Testis (tissue), 2 donors: ENCODE measurements at regions not wholly inside any gene's neighbourhood (a gene's known extent, or its start where the extent isn't known, plus 50 kb on each side); places are given as distances from the start of the nearest gene placed in this dataset.

Experiments used
- POLR2A ChIP-seq: fragments of 450-650 bp; IDR thresholded peaks from one replicate; pipeline ENCODE4 v1.6.1; 2017; ENCODE audit warnings: antibody characterized with exemption, mild to moderate bottlenecking, moderate library complexity
- TF ChIP-seq, protein P1 (sequence below), 3 experiments: fragments of 450-650 bp in 2 of 3; fragments of 200-600 bp in 1 of 3; sonication (generic) in 1 of 3; IDR thresholded peaks; one replicate each; pipeline ENCODE4 v1.5.1; 2016 to 2019; ENCODE audit warnings: antibody characterized with exemption in 3 of 3, mild to moderate bottlenecking in 2 of 3, moderate library complexity in 1 of 3

DNA sequence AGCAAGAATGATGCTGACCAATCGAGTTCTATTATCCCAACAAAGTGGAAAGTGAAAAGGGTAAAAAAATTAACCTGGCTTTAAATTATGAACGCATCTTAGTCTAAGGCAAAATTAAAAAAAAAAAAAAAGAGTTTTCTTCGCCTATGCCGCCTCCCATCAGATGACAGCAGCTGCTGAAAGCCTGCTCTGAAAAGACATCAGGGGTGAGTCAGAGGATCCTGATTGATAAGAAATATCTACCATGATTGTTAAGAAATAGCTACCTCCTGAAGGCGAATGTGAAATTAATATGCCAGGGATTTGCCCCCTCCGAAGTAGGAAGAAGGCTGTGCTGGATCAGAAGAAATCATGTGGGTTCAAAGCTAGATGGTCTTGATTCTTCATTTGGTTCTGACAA lies 216.8 kb upstream of the C1orf87 start:
- TF ChIP-seq, protein P1, sequence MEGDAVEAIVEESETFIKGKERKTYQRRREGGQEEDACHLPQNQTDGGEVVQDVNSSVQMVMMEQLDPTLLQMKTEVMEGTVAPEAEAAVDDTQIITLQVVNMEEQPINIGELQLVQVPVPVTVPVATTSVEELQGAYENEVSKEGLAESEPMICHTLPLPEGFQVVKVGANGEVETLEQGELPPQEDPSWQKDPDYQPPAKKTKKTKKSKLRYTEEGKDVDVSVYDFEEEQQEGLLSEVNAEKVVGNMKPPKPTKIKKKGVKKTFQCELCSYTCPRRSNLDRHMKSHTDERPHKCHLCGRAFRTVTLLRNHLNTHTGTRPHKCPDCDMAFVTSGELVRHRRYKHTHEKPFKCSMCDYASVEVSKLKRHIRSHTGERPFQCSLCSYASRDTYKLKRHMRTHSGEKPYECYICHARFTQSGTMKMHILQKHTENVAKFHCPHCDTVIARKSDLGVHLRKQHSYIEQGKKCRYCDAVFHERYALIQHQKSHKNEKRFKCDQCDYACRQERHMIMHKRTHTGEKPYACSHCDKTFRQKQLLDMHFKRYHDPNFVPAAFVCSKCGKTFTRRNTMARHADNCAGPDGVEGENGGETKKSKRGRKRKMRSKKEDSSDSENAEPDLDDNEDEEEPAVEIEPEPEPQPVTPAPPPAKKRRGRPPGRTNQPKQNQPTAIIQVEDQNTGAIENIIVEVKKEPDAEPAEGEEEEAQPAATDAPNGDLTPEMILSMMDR (IDR thresholded peaks at IDR 0.05), result no peak
- TF ChIP-seq POLR2A, result no peak
